HG03342 (cell line): ENCODE measurements at regions not wholly inside any gene's neighbourhood (a gene's known extent, or its start where the extent isn't known, plus 50 kb on each side); places are given as distances from the start of the nearest gene placed in this dataset.

ENCODE experiments used
- ATAC-seq: cut with Tn5 transposase; IDR thresholded peaks from one replicate; pipeline ENCODE4 v1.9.1; 2021; ENCODE audit warnings: mild to moderate bottlenecking, moderate library complexity; ENCODE audit not compliant: unreplicated experiment

DNA sequence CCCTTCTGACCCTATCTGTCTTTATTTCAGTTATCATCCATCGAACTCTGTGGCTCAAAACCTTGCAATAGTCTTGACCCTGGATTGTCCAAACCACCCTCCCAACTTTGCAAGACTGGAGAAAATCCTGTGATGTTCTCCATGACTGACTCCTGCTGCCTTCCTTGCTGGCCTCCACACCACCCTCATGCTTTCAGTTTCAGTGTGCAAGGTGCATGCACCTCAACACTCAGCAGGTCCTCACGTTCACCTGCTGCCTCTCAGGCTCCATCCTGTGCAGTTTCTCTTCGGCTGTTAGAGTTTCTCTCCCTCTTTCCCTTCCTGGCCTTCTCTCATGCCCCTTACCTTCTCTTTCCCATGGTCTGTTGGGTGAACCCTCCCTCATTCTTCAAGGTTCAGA lies 59.4 kb upstream of the ASIC2 start:
- ATAC-seq = no peak

DNA sequence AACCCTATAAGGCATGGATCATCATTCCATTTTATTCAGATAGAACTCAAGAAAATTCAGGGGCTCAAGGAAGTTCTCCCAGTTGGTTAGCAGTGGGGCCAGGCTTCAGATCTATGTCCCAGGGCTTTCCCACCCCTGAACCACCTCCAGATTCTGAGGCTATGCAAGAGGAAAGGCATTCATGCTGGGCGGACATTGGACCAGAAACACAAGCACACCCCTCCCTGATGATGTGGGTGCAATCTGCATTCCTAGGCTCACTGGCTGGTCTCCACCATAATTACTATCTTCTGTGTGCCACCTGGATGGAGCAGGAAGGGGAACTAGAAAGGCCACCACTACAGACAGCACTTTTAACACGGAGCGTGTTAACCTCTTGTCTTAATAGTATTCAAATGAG lies 63.2 kb upstream of the ASIC2 start:
- no peak for ATAC-seq

DNA sequence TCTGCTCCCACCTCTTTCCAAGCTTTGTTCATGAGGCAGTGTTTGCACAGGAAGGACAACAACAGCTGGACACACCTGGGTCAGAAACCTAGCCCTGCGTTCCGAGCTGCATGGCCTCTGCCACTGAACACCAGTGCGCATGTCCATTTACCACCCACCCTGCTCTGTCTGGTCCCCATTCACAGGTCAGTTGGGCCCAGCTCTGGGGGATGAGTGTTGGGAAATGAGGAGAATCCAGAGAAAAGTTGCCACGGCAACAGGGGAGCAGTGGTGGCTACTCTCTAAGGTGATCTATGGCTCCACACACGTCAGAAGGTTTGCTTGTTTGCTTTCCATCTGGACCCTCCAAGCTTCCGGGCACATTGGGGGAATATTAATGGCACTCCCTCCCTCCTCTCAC lies 70.4 kb upstream of the ASIC2 start:
- no peak for ATAC-seq

DNA sequence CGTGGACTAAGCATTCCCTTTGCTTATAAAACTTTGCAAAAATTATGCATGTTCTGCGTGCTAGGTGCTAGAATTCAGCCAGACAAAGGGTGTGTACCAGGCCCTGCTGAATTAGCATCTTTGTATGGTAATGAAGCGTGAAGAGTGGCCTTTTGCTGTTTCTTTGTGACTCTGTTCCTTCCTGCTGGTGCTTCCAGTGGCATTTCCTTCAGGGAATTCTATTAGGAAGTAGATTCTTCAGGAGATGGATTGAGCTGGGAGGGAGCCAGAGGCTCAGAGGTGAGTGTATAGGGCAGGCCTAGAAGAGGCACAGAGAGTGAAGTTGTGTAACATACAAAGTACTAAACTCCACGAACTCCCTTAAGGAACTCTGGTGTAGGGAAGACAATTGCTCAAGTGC lies 73.9 kb upstream of the ASIC2 start:
- no peak for ATAC-seq

DNA sequence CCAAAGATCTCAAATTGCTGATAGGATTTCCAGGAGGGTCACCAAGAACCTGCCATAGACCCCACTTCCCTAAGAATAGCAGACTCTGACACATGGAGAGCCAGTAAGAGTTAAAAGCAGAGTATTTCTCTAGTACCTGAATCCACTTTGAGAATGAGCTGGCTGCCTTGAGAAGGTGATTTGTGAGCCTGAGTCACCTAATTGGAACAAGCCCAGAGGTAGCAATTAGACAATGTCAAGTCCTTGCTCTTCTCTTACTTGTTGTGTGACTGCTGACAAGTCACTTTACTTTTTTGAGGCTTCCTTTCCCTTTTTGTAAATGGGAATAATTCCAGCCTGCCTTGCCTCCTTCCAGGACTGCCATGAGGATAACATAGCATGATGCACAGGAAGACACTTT lies 76.1 kb upstream of the ASIC2 start:
- no peak for ATAC-seq

DNA sequence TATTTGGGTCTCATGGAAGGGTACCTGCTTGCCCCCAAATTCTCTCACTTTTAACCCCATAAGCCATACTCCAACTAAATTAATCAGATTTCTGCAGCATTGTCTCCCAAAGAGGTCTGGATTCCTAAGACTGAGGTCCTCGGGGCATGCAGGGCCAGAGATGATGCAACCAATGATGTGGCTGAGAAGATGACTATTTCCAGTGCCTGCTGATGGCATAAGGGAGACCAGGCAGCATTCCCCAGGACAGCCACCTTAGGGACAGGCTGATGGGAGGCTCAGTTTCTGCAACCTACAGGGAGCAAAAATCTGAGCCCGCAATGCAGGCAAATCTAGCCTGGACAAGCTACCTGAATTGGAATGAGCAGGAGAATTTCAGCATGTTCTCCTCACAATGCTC lies 76.8 kb upstream of the ASIC2 start:
- no peak for ATAC-seq

DNA sequence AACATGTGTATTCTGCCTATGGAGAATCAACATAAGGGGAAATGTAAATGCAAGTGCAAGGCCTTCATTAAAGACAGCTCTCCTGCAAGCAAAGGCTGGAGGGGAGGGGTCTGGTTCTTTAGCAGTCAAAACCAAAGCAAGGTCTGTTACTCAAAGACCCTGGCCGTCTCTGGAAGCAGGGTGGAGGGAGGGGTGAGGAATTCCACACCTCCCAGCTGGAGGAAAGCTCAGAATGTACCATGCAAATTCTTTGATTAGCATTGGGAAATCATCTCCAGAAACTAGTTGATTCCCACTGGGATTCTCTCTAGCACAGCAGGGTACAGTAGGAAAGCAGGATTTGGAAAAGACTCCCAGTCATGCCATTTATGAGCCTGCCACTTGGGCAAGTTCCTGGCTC lies 77.3 kb upstream of the ASIC2 start:
- no peak for ATAC-seq

DNA sequence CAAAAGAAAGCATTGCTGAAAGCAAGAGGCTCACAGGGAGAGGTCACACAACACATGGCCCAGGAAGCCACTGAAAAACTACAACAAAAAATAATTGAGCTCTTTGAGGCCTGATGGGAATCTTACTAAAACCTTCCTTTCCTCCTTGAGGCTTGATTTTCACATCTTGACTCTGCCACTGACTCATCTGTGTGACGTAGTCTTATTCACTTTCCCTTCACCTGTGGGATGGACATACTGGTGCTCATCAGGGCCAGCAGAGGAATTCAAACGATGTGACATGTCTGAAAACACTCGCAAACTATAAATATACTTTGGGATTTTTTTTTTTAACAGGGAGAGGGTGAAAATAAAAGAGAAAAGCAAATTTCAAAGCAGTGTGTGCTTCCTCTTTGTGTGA lies 78.3 kb upstream of the ASIC2 start:
- no peak for ATAC-seq

DNA sequence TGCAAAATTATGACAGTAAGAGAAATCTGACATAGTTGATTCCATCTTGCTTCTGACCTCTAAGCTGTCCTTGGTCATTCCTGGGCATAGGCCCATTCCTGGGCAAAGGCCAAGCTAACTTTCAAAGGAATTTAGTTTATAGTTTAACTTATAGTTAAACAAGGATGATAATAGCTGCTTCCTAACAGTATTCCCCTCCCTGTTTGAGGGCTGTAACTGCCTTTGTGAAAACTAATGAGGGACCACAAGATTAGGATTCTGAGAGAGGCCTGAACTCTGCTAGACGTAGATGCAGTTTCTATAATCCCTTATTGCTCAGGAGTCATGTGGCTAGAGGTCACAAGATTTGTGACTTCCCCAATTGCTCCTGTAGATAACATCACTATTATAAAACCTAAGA lies 80.2 kb upstream of the ASIC2 start:
- no peak for ATAC-seq

DNA sequence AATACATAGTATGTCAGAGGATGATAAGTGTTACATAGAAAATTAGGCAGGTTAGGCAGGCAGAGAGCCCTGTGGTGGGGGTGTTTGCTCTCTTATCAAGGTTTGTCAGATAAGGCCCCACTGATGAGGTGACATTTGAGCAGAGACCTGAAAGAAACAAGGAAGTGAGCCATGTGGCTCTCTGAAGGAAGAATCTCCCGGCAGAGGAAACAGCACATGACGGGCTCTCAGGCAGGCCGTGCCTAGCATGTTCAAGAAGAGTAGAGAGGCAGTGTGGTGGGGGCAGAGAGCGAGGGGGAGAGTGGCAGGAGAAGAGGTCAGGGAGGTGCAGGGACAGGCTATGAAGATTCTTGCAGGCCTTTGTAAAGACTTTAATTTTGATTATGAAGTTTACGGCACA lies 82.0 kb upstream of the ASIC2 start:
- ATAC-seq = no peak

DNA sequence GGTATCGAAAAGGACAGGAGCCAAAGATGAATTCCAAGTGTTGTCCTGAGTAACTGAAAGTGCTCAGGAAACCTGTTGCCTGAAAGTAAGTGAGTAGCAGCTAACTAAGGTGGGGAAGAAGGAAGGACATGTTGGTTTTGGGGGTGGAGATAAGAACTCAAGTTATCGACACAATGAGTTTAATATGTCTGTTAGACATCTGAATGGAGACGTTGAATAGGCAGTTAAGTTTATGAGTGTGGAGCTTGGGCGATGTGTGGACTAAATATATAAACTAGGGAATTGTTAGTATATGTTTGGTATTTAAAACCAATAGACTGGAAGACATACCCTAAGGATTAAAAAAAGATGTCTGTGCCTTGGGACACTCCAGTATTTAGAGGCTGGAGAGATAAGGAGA lies 82.7 kb upstream of the ASIC2 start:
- ATAC-seq = no peak

DNA sequence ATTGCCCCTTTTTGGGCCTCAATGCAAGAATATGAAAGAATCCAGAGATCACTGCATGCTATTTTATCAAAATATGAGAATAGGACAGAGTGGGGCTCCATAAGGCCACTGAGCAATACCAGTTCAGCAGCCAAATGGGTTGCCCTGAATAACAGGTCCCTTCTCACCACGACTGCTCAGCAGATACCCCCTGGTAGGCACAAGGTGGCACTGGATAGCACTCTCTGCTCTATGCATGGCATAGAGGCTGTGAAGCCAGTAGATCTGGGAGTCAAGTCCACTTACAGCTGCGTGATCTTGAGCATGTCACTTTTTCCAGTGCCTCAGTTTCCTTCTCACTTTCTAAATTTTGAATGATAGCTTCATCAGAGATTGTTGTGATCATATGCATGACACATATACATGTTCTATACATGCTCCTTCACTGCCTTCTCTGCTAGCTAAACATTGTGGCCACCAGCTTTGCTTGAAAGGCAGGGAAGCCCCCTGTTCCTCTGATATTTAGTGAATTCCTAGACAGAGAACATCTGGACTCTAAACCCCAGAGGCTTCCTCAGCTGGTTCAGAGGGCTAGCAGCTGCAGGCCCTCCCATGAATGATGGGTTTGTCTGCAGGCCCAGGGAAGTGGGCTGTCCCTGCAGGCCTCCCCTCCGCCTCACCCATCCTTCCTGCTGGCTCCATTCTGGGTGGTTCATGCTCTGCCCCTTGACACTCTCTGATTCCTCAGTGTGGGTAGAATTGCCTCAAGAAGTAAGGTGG lies 84.9 kb upstream of the ASIC2 start:
- no peak for ATAC-seq

DNA sequence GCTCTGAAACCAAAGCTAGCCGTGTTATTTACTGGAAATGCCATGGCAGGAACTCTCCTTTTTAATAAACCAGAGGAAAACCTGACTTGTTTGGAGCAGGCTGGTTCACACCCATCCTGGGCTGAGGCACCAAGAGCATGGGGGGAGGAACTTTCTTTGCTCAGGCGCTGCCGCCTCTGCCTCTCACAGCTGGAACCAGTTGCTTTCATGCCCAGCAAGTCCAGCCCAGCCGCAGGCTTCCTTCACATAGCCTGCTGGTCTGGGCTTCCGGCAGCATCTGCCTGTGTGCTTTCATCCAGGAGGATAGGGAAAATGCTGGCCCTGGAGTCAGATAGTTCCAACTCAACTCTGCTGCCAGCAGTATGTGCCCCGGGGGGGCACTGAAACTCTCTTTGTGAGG lies 88.1 kb upstream of the ASIC2 start:
- no peak for ATAC-seq

DNA sequence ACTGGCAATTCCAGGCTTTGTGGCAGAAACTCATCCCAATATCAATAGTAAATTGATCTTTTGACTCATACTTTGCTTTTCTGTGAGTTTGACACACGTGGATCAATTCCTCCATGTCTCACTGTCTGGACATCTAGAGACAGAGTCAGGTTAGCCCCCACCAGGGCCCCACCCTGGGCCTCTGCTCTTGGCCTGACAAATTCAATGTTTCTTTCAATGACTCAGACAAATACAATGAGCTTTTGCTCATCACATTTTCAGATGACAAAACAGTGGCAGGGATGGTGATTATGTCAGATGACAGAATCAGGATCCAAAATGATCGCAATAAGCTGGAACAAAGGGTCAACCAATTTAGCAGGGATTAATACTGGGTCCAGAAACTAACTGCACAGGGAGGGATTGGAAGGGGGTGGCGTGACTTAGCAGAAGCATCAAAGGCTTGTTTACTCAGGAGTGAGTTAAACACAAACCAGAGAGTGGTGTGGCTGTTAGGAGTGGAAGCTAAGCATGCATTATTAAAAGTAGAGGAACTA lies 90.5 kb upstream of the ASIC2 start:
- ATAC-seq = no peak

DNA sequence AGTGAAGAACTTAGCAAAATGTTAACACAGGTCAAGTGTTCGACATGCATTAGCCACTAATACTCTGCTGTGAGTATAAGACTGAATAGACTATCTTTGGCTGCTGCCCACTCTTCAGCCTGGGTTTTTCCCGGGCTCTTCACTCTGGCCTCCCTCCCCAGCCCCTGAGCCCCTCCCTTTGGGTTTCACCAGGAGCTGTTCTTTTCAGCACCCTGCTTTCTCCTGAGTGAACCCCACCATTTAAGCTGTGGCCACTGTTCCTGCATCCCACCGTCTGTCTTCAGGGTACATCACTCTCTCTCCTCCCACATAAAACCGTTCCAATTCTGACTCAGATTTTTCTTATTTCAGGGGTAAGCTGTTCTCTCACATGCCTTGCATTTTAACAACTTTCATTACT lies 92.0 kb upstream of the ASIC2 start:
- no peak for ATAC-seq

DNA sequence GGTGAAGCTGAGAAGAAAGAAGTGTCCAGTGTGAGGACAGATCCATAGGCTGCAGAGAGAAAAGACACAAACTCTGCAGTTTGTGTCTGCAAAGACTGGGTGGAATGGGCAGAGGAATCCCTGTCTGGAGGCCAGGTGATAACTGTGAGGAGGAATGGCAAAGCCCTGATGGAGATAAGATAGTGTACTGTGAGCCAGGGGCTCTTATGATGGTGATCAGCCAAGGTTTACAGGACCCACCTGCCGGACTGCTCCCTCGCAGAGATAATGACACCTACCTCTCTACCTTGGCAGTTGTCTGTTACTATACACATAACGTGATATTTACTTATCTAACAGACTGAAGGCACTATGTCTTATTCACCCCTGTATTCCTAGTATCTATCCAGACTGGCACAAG lies 92.6 kb upstream of the ASIC2 start:
- ATAC-seq = no peak

DNA sequence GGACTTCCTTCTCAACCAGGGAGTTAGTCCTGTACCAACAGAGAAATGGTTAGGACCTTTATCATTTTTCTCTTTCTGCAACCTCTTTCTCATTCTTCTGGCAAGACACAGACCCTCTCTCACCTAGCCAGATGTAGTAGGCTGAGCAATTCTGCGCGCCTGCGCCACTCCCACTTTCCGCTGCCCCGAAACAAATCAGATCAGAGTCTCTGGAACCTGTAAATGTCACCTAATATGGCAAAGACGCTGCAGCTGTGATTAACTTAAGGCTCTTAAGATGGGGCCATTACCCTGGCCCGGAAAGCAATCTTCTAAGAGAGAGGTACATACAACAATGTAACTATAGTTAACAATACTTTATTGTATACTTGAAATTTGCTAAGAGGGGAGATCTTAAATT lies 94.3 kb upstream of the ASIC2 start:
- ATAC-seq = no peak

DNA sequence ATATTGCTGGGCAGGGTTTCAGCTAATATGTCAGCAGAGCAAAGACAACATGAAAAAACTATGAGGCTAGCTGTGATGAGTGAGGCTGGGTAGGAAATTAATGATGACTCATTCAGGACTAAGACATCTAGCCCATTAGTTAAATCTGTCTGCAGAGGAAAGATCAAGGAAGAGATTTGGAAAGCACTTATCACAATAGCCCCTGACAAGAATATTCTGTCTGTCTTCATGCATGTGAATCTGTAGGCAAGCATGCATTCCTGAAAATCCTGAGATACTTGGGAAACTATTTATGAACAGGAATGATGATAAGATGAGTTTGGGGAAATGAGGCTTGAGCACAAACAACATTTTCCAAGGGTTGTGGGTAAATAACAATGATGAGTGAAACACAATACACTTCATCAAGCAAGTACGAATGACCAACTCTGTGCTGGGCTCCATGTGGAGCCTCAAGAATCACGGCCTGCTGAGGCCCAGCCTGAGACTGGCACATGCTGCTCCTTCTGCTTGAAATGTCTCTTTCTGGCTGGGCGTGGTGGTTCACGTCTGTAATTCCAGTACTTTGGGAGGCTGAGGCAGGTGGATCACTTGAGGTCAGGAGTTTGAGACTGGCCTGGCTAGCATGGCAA lies 96.5 kb upstream of the ASIC2 start:
- ATAC-seq = no peak

DNA sequence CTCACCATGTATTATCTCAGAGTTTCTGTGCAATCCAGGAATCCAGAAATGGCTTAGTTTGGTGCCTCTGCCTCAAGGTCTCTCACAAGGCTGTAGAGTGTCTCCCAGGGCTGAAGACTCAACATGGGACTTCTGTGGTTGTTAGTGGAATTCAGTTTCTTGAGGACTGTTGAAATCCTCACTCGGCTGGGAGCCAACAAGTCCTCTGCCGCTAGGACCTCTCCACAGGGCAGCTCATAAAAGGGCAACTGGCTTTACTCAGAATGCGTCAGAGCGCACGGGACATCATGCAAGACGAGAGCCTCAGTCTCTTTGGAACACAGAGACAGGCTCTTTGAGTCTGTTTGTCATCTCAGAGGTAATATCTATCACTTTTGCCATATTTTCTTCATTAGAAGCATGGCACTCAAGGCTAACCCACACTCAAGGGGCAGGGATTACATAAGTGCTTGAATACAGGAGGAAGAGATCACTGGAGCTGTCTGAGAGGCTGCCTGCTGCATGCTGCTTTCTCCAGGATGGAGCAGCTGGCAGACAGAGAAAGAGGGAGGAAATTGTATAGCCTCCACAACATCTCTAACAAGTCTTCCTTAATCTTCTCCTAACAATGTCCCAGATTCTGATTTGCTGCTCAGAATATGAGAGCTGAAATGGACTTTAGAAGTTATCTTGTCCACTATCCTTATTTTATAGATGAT lies 97.5 kb upstream of the ASIC2 start:
- no peak for ATAC-seq

DNA sequence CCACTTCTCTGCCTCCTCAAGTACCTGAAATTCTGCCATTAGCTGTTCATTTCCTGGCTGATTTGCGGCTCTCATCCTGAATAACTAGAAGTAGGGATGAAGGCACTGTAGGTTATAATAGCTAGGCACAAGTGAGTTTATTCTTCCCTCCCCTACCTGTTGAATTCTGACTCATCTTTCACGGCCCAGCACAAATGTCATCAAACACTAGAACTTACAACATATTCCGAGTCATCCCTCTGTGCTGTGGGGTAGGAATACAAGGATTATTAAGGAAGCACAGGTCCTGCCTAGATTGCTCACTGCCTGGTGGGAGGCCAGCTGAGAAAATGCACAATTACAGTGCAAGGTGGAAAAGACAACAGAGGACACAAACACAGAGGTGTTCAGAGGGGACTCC lies 103.7 kb upstream of the ASIC2 start:
- ATAC-seq = no peak

DNA sequence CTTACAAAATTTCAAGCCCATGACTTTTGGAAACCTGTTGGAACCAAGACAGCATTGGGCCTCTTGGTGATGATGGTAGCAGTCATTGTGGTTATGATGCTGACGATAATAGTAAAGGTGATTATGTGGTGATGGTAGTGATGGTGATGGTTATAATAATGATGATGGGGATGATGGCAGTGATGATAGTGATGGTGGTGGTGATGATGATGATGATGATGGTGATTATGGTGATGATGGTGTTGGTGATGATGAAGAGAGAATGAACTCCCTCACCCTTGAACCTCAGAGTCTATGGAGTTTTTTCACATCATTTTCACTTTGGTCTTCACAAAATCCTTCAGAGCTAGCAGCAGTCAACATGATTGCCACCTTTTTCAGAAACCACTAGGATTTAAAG lies 105.3 kb upstream of the ASIC2 start:
- no peak for ATAC-seq

DNA sequence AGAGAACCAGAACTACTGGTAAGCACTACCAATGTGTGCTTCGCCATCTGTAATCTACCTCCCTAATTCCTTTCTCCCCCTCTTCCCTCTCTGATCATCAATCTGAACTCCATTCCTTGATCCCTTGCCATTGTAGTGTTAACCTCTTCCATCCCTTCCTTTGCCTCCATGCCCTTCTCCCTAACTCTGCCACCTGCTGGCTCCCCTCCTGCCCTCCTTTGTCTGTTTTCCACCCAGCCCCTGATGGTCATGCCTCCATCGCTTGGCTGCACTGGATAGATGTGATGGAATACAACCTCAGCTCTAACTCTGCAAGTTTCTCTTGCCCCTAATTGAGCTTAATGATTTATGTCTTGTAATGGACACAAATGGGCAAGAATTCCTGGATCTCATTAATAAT lies 108.2 kb upstream of the ASIC2 start:
- ATAC-seq = no peak
